HEK293 (cell line): ENCODE measurements at regions not wholly inside any gene's neighbourhood (a gene's known extent, or its start where the extent isn't known, plus 50 kb on each side); places are given as distances from the start of the nearest gene placed in this dataset.

Experiments used
- CTCF ChIA-PET: fragments of 350-600 bp; formaldehyde crosslinking; extraction: SDS; loops from one replicate; lab custom pipeline; 2021; ENCODE audit warnings: antibody characterized with exemption; lab: Yijun Ruan, JAX
- POLR2A ChIA-PET: fragments of 300-600 bp; formaldehyde crosslinking; extraction: SDS; loops from one replicate; lab custom pipeline; 2020; ENCODE audit warnings: antibody characterized with exemption, inconsistent platforms; lab: Yijun Ruan, JAX
- H3K27ac ChIP-seq: fragments of 200-500 bp; sonication (Bioruptor generic); 2 replicates; pipeline ENCODE4 v1.5.1; 2014; ENCODE audit warnings: low read depth, low read length, control low read depth, inconsistent platforms; ENCODE audit errors: extremely low read depth
- H3K36me3 ChIP-seq, 2 experiments: fragments of 200-500 bp in 1 of 2; sonication (Bioruptor generic) in 1 of 2; 1 replicate in 1 of 2; 2 replicates in 1 of 2; pipeline ENCODE4 v1.5.1; 2014 to 2017; ENCODE audit warnings: inconsistent platforms in 2 of 2, low read length in 2 of 2; ENCODE audit not compliant: control insufficient read depth in 2 of 2, insufficient read depth in 1 of 2
- H3K4me1 ChIP-seq: fragments of 200-500 bp; sonication (Bioruptor generic); 2 replicates; pipeline ENCODE4 v1.5.1; 2014; ENCODE audit warnings: mild to moderate bottlenecking, low read length, inconsistent platforms; ENCODE audit not compliant: control insufficient read depth, insufficient read depth
- H3K4me3 ChIP-seq: 2 replicates; pipeline ENCODE4 v1.5.1; 2011; ENCODE audit warnings: low read depth, mild to moderate bottlenecking, control low read depth, low read length, moderate library complexity
- H3K9me3 ChIP-seq: fragments of 200-500 bp; sonication (Bioruptor generic); 2 replicates; pipeline ENCODE4 v1.5.1; 2014; ENCODE audit warnings: low read depth, low read length, inconsistent platforms; ENCODE audit not compliant: control insufficient read depth, insufficient read depth
- MYNN ChIP-seq: fragments of 450-650 bp; formaldehyde crosslinking; IDR thresholded peaks from 2 replicates; pipeline ENCODE4 v1.5.1; 2016; ENCODE audit warnings: missing biosample characterization, missing genetic modification characterization, borderline replicate concordance
- SCRT1 ChIP-seq: fragments of 450-650 bp; formaldehyde crosslinking; IDR thresholded peaks from 2 replicates; pipeline ENCODE4 v1.5.1; 2016; ENCODE audit warnings: missing biosample characterization, missing genetic modification characterization, borderline replicate concordance
- SP3 ChIP-seq: fragments of 450-650 bp; formaldehyde crosslinking; IDR thresholded peaks from 2 replicates; pipeline ENCODE4 v1.5.1; 2016; ENCODE audit warnings: missing biosample characterization, missing genetic modification characterization
- TRIM28 ChIP-seq: IDR thresholded peaks from 2 replicates; pipeline ENCODE4 v1.6.1; 2011; ENCODE audit warnings: low read length, control low read depth, borderline replicate concordance
- WT1 ChIP-seq: fragments of 450-650 bp; formaldehyde crosslinking; IDR thresholded peaks from 2 replicates; pipeline ENCODE4 v1.5.1; 2016; ENCODE audit warnings: missing biosample characterization, missing genetic modification characterization
- ZIC2 ChIP-seq: fragments of 450-650 bp; formaldehyde crosslinking; IDR thresholded peaks from 2 replicates; pipeline ENCODE4 v1.5.1; 2016; ENCODE audit warnings: missing biosample characterization, missing genetic modification characterization
- ZNF174 ChIP-seq: fragments of 450-650 bp; formaldehyde crosslinking; IDR thresholded peaks from 2 replicates; pipeline ENCODE4 v1.5.0; 2017; ENCODE audit warnings: missing biosample characterization, mild to moderate bottlenecking, missing genetic modification characterization
- ZNF2 ChIP-seq: fragments of 450-650 bp; formaldehyde crosslinking; IDR thresholded peaks from 2 replicates; pipeline ENCODE4 v1.5.1; 2016; ENCODE audit warnings: missing biosample characterization, missing genetic modification characterization
- ZNF280C ChIP-seq: fragments of 450-650 bp; formaldehyde crosslinking; IDR thresholded peaks from 2 replicates; pipeline ENCODE4 v1.5.1; 2016; ENCODE audit warnings: missing biosample characterization, missing genetic modification characterization
- ZNF600 ChIP-seq: fragments of 450-650 bp; formaldehyde crosslinking; IDR thresholded peaks from 2 replicates; pipeline ENCODE4 v1.5.1; 2016; ENCODE audit warnings: missing biosample characterization, missing genetic modification characterization
- ZNF670 ChIP-seq: fragments of 450-650 bp; formaldehyde crosslinking; IDR thresholded peaks from 2 replicates; pipeline ENCODE4 v1.5.1; 2016; ENCODE audit warnings: missing biosample characterization, missing genetic modification characterization, low read depth
- ZNF837 ChIP-seq: fragments of 450-650 bp; formaldehyde crosslinking; IDR thresholded peaks from 2 replicates; pipeline ENCODE4 v1.5.1; 2016; ENCODE audit warnings: missing biosample characterization, missing genetic modification characterization
- TF ChIP-seq, protein P1 (sequence below): fragments of 450-650 bp; formaldehyde crosslinking; IDR thresholded peaks from 2 replicates; pipeline ENCODE4 v1.5.1; 2016; ENCODE audit warnings: missing biosample characterization, missing genetic modification characterization
- TF ChIP-seq, protein P2 (sequence below): fragments of 450-650 bp; formaldehyde crosslinking; IDR thresholded peaks from 2 replicates; pipeline ENCODE4 v1.5.1; 2016; ENCODE audit warnings: missing biosample characterization, missing genetic modification characterization, borderline replicate concordance

- no peak for TF ChIP-seq SP3 (tag by site-specific recombination)
- TF ChIP-seq, protein P1, sequence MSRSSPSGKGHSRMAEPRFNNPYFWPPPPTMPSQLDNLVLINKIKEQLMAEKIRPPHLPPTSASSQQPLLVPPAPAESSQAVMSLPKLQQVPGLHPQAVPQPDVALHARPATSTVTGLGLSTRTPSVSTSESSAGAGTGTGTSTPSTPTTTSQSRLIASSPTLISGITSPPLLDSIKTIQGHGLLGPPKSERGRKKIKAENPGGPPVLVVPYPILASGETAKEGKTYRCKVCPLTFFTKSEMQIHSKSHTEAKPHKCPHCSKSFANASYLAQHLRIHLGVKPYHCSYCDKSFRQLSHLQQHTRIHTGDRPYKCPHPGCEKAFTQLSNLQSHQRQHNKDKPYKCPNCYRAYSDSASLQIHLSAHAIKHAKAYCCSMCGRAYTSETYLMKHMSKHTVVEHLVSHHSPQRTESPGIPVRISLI (tag by site-specific recombination): peak; percentile 64; the same call in 1 of the 2 replicates
- no peak for TF ChIP-seq ZNF837 (tag by site-specific recombination)
- peak; percentile 47; the same call in 1 of the 2 replicates for TF ChIP-seq TRIM28
- TF ChIP-seq ZNF174 (tag by site-specific recombination): no peak
- peak; percentile 35; the same call in 1 of the 2 replicates for TF ChIP-seq ZIC2 (tag by site-specific recombination)
These were observed 191.7 kb upstream of the NR3C1 start (continued) for GRCh38 chr5:143594902-143595818.

DNA sequence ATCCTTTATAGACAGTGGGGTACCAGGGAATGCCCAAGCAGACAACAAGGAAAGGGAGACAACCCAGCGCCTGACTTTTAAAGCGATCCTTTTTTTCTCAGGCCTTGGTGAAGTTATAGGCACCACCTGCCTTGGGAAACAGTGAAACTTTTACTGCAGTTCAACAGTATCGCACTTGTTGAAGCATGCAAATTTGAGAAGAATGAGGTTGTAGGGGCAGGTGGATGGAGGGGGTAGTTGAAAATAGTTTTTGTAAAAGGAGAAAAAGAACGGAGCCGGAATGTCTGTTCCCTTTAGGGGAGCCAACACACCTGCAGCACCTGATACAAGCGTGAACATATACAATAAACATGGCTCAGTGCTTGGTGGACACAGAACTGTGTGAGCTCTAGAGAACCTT is 190.2 kb upstream of the NR3C1 start:
- Histone ChIP-seq H3K4me1 (peaks cover 5% of the 10 kb centered on the region; the same call in 1 of the 2 replicates), H3K4me3 (no peak overlapping the region), H3K36me3 (no peaks in the 10 kb centered on the region), H3K27ac (no peak overlapping the region), H3K9me3 (no peaks in the 10 kb centered on the region)
- ChIA-PET CTCF (no interaction called here), POLR2A (interaction anchor here (1.6 kb wide), 1 partner anchor 18 kb away, joined by 3 read pairs; no protein-coding TSS in a partner anchor)
- TF ChIP-seq ZNF2 (tag by site-specific recombination) (no peak), SCRT1 (tag by site-specific recombination) (0 out of 2 replicates have a peak, but pooled peaks have one; percentile 52)

DNA sequence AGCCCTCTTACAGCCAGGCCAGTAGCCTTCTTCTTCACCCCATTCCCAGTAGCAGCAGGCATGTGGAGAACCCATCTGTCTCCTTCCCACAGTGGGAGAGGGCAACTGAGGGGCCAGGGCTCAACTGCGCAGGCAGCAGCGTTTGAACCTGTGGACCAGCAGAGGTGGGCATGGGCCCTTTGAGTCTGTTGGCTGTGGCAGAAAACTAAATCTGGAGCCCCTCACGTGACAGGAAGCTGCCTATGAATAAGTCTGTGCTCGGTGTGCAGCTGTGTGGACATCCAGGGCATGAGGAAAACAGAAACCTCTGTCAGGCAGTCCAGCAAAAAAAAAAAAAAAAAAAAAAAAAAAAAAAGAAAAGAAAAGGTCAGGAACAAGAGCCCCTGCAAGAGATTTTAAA is 189.2 kb upstream of the NR3C1 start:
- ChIA-PET CTCF (no interaction called here), POLR2A (no interaction called here)
- Histone ChIP-seq H3K36me3 (no peaks in the 10 kb centered on the region), H3K27ac (no peak overlapping the region), H3K9me3 (no peaks in the 10 kb centered on the region), H3K4me1 (peaks cover 5% of the 10 kb centered on the region; the same call in 1 of the 2 replicates), H3K4me3 (no peak overlapping the region)
- TF ChIP-seq ZNF2 (tag by site-specific recombination) (no peak), ZNF280C (no peak), MYNN (tag by site-specific recombination) (no peak), WT1 (tag by site-specific recombination) (no peak), ZNF600 (tag by site-specific recombination) (no peak), ZNF670 (tag by site-specific recombination) (no peak)
- TF ChIP-seq, protein P2, sequence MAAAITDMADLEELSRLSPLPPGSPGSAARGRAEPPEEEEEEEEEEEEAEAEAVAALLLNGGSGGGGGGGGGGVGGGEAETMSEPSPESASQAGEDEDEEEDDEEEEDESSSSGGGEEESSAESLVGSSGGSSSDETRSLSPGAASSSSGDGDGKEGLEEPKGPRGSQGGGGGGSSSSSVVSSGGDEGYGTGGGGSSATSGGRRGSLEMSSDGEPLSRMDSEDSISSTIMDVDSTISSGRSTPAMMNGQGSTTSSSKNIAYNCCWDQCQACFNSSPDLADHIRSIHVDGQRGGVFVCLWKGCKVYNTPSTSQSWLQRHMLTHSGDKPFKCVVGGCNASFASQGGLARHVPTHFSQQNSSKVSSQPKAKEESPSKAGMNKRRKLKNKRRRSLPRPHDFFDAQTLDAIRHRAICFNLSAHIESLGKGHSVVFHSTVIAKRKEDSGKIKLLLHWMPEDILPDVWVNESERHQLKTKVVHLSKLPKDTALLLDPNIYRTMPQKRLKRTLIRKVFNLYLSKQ (tag by site-specific recombination): no peak
